Suprapubic skin (tissue), 4 donors: ENCODE measurements at regions not wholly inside any gene's neighbourhood (a gene's known extent, or its start where the extent isn't known, plus 50 kb on each side); places are given as distances from the start of the nearest gene placed in this dataset.
A peak's percentile ranks its signal among the peaks of the same experiment; 100 is the strongest.

Experiments
- DNase-seq, 2 donors: peaks; one replicate each; pipeline ENCODE4 v3.0.0-alpha.2; 2019; ENCODE audit warnings: low spot score in 2 of 2
- H3K27ac ChIP-seq: fragments of 200-600 bp; sonication (generic); one replicate; pipeline ENCODE4 v1.5.1; 2019
- H3K27me3 ChIP-seq: fragments of 200-600 bp; sonication (generic); one replicate; pipeline ENCODE4 v1.5.1; 2019
- H3K36me3 ChIP-seq: fragments of 200-600 bp; sonication (generic); one replicate; pipeline ENCODE4 v1.5.1; 2019
- H3K4me1 ChIP-seq: fragments of 200-600 bp; sonication (generic); one replicate; pipeline ENCODE4 v1.5.1; 2019
- H3K4me3 ChIP-seq: fragments of 200-600 bp; sonication (generic); one replicate; pipeline ENCODE4 v1.5.1; 2019; ENCODE audit warnings: mild to moderate bottlenecking
- H3K9me3 ChIP-seq: fragments of 200-600 bp; sonication (generic); one replicate; pipeline ENCODE4 v1.5.1; 2019
- CTCF ChIP-seq, 2 donors: fragments of 200-600 bp in 1 of 2; fragments of 450-650 bp in 1 of 2; sonication (generic) in 1 of 2; IDR thresholded peaks; one replicate each; pipeline ENCODE4 v1.5.1; 2016 to 2019; ENCODE audit warnings: antibody characterized with exemption in 2 of 2, mild to moderate bottlenecking in 1 of 2, moderate library complexity in 1 of 2
- EP300 ChIP-seq: sonication (generic); formaldehyde crosslinking; IDR thresholded peaks from one replicate; pipeline ENCODE4 v1.6.1; 2017; ENCODE audit warnings: antibody characterized with exemption
- POLR2A ChIP-seq, 2 donors: fragments of 450-650 bp; IDR thresholded peaks; one replicate each; pipeline ENCODE4 v1.6.1; 2017; ENCODE audit warnings: antibody characterized with exemption in 2 of 2, mild to moderate bottlenecking in 2 of 2, moderate library complexity in 2 of 2
- POLR2AphosphoS5 ChIP-seq, 3 donors: sonication (generic); formaldehyde crosslinking; IDR thresholded peaks; one replicate each; pipeline ENCODE4 v1.6.1; 2017; ENCODE audit warnings: antibody characterized with exemption in 3 of 3
- WGBS: methylation state at CpG from one replicate; pipeline ENCODE4 v1.1.5; 2018; 5-methylcytosine and 5-hydroxymethylcytosine counted together

GRCh38 chr16:80144191-80144590 lies 396.6 kb upstream of the DYNLRB2 start:
- no peaks in the 10 kb centered on the region for H3K4me1 ChIP-seq
- DNase-seq: no peak
- no peaks in the 10 kb centered on the region for H3K9me3 ChIP-seq
- H3K4me3 ChIP-seq: no peak overlapping the region
- no peak overlapping the region for H3K27ac ChIP-seq
- TF ChIP-seq EP300 (no peak), CTCF (IDR thresholded peaks at IDR 0.05) (no peak), POLR2AphosphoS5 (IDR thresholded peaks at IDR 0.05) (no peak)
- peaks cover 2% of the 10 kb centered on the region for H3K27me3 ChIP-seq
- no peaks in the 10 kb centered on the region for H3K36me3 ChIP-seq

- no peaks in the 10 kb centered on the region for H3K9me3 ChIP-seq
- no peaks in the 10 kb centered on the region for H3K4me1 ChIP-seq
- no peaks in the 10 kb centered on the region for H3K36me3 ChIP-seq
- no peak overlapping the region for H3K4me3 ChIP-seq
- no peak overlapping the region for H3K27ac ChIP-seq
- DNase-seq: no peak
- H3K27me3 ChIP-seq: peaks cover 2% of the 10 kb centered on the region
- TF ChIP-seq CTCF (IDR thresholded peaks at IDR 0.05) (no peak), EP300 (no peak), POLR2AphosphoS5 (IDR thresholded peaks at IDR 0.05) (no peak), POLR2A (IDR thresholded peaks at IDR 0.05) (no peak)
These were observed 397.9 kb upstream of the DYNLRB2 start for GRCh38 chr16:80142940-80143339.

- H3K27ac ChIP-seq: no peak overlapping the region
- no peaks in the 10 kb centered on the region for H3K4me1 ChIP-seq
- 64% methylated on average over 6 of the region's 6 CpGs for WGBS
- no peaks in the 10 kb centered on the region for H3K9me3 ChIP-seq
- H3K4me3 ChIP-seq: no peak overlapping the region
- H3K36me3 ChIP-seq: no peaks in the 10 kb centered on the region
- H3K27me3 ChIP-seq: peaks cover 2% of the 10 kb centered on the region
- no peak for DNase-seq
- TF ChIP-seq CTCF (IDR thresholded peaks at IDR 0.05) (no peak), POLR2AphosphoS5 (IDR thresholded peaks at IDR 0.05) (no peak), EP300 (no peak), POLR2A (IDR thresholded peaks at IDR 0.05) (no peak)
These were observed 398.5 kb upstream of the DYNLRB2 start for GRCh38 chr16:80142281-80142680.

GRCh38 chr16:80129791-80130190 lies 411.0 kb upstream of the DYNLRB2 start:
- H3K9me3 ChIP-seq: peaks cover 5% of the 10 kb centered on the region
- H3K27me3 ChIP-seq: no peaks in the 10 kb centered on the region
- 85% methylated on average over 4 of the region's 4 CpGs for WGBS
- no peak overlapping the region for H3K27ac ChIP-seq
- H3K4me3 ChIP-seq: no peak overlapping the region
- no peaks in the 10 kb centered on the region for H3K36me3 ChIP-seq
- DNase-seq: no peak
- H3K4me1 ChIP-seq: no peaks in the 10 kb centered on the region
- TF ChIP-seq POLR2A (IDR thresholded peaks at IDR 0.05): no peak
- no peak for TF ChIP-seq CTCF (IDR thresholded peaks at IDR 0.05)
- TF ChIP-seq POLR2AphosphoS5 (IDR thresholded peaks at IDR 0.05): no peak
- no peak for TF ChIP-seq EP300

GRCh38 chr16:80125677-80126076 lies 415.1 kb upstream of the DYNLRB2 start:
- Histone ChIP-seq H3K9me3 (no peaks in the 10 kb centered on the region), H3K27ac (no peak overlapping the region), H3K4me1 (peaks cover 30% of the 10 kb centered on the region), H3K36me3 (no peaks in the 10 kb centered on the region), H3K27me3 (no peaks in the 10 kb centered on the region), H3K4me3 (no peak overlapping the region)
- no peak for TF ChIP-seq CTCF (IDR thresholded peaks at IDR 0.05)
- no peak for TF ChIP-seq EP300
- no peak for TF ChIP-seq POLR2A (IDR thresholded peaks at IDR 0.05)
- TF ChIP-seq POLR2AphosphoS5 (IDR thresholded peaks at IDR 0.05): no peak
- DNase-seq: peak; percentile 62 to 82
- WGBS: 72% methylated on average over 5 of the region's 5 CpGs
